ENCODE measurements at regions not wholly inside any gene's neighbourhood (a gene's known extent, or its start where the extent isn't known, plus 50 kb on each side); places are given as distances from the start of the nearest gene placed in this dataset.
"Not testable (repeated sequence)": the region's sequence is repeated elsewhere in the genome, so short reads cannot be mapped to it uniquely, and the experiment has no call there.

GRCh38 chr21:6492691-6493090, 4028.7 kb upstream of the TPTE start:
- not testable (repeated sequence) for TF ChIP-seq CTCF, POLR2A (IDR thresholded peaks at IDR 0.05)
